ENCODE measurements at regions not wholly inside any gene's neighbourhood (a gene's known extent, or its start where the extent isn't known, plus 50 kb on each side); places are given as distances from the start of the nearest gene placed in this dataset.
"Not testable (repeated sequence)": the region's sequence is repeated elsewhere in the genome, so short reads cannot be mapped to it uniquely, and the experiment has no call there.

GRCh38 chr15:35693886-35694285 is 147.9 kb upstream of the DPH6 start:
- DNase-seq (ENCODE audit: extremely low read depth, low read depth), result no peak
- TF ChIP-seq, protein P1, sequence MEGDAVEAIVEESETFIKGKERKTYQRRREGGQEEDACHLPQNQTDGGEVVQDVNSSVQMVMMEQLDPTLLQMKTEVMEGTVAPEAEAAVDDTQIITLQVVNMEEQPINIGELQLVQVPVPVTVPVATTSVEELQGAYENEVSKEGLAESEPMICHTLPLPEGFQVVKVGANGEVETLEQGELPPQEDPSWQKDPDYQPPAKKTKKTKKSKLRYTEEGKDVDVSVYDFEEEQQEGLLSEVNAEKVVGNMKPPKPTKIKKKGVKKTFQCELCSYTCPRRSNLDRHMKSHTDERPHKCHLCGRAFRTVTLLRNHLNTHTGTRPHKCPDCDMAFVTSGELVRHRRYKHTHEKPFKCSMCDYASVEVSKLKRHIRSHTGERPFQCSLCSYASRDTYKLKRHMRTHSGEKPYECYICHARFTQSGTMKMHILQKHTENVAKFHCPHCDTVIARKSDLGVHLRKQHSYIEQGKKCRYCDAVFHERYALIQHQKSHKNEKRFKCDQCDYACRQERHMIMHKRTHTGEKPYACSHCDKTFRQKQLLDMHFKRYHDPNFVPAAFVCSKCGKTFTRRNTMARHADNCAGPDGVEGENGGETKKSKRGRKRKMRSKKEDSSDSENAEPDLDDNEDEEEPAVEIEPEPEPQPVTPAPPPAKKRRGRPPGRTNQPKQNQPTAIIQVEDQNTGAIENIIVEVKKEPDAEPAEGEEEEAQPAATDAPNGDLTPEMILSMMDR (IDR thresholded peaks at IDR 0.05; ENCODE audit: low read depth, low read length), result no peak

- no peak for DNase-seq (ENCODE audit: extremely low read depth, low read depth)
- TF ChIP-seq, protein P1 (IDR thresholded peaks at IDR 0.05; ENCODE audit: low read depth, low read length), result no peak
Observed at GRCh38 chr15:35695003-35695402, 149.0 kb upstream of the DPH6 start.

DNA sequence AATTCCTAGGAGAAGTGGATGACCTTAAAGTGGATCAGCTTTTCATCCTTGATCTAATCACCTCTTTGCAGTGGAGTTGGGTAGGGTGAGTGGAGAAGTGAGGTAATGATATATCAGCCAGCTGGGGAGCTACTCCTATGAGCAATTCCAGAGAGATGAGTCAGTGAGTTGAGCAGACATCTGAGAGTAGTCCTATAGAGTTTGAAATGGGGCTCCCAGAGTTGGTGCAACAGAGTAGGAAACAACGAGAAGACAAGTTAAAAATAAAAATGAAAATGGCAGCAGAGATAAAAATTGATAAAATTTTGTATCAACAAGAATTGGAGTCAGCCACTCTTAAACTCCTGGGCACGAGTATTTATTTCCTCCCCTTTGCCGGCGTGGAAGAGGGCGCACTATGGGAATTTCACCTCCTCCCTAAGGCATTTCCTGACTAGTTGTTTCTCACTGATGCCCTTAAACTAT is 150.8 kb upstream of the DPH6 start:
- no peak for DNase-seq (ENCODE audit: extremely low read depth, low read depth)
- TF ChIP-seq, protein P1 (IDR thresholded peaks at IDR 0.05; ENCODE audit: low read depth, low read length), result no peak

DNA sequence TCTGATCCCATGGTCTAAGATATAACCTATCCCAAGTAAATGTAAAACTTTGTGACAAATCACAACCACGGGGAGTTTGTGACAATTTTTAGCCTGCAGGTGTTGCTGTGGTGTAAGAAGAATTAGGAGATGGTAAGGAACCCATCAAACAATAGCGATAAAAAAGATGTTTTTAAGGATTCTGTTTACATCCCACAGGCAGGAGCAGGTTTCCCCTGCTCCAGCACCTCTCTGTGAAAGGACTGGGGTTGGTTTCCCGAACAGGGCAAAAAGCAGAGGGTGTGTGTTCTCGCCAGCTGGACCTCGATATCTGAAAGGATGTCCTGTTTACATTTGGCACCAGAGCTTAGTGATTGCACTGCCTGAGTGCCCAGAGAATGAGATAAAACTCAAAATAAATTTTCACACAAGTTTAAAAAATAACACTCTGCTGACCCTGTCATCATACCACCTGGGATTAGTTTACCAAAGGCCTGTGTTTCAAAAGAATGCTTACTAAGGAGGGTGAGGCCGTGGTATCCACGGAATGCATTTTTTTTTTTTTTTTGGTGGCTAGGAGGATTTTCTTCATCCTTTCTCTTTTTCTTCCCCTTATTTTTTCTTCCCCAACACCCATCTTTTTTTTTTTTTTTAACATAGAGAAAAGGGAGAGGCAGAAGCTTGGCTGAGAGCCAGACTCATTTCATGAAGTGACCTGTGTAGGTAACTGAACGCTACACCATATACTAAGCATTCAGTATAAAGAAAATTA is 151.8 kb upstream of the DPH6 start:
- DNase-seq (ENCODE audit: extremely low read depth, low read depth), result no peak
- TF ChIP-seq, protein P1 (IDR thresholded peaks at IDR 0.05; ENCODE audit: low read depth, low read length), result no peak; the same call in 1 of the 2 replicates

DNA sequence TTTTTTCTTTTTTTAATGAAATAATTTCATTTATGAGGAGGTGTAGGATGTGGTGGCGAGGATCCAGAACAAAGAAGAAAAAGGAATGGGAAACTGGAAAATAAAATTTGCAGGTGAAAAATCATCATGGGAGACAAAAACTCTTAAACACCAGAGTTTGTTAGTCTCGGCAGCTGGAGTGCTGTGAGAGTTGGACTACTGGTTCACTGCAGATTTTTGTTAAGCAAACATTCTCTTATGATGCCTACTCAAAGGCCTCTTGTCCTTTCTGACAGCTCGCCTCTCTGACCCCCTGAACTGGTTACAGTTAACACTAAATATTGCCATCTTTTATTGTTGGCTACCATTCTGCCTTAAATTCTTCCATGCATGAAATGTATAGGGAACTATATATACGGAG is 152.4 kb upstream of the DPH6 start:
- TF ChIP-seq, protein P1 (IDR thresholded peaks at IDR 0.05; ENCODE audit: low read depth, low read length), result no peak
- no peak for DNase-seq (ENCODE audit: extremely low read depth, low read depth)

- DNase-seq (ENCODE audit: extremely low read depth, low read depth), result no peak
- TF ChIP-seq, protein P1 (IDR thresholded peaks at IDR 0.05; ENCODE audit: low read depth, low read length), result no peak
Observed at GRCh38 chr15:35698966-35699575, 153.1 kb upstream of the DPH6 start.

GRCh38 chr15:35700091-35700593 is 154.2 kb upstream of the DPH6 start:
- DNase-seq (ENCODE audit: extremely low read depth, low read depth), result not testable (repeated sequence)
